ENCODE measurements at regions not wholly inside any gene's neighbourhood (a gene's known extent, or its start where the extent isn't known, plus 50 kb on each side); places are given as distances from the start of the nearest gene placed in this dataset.

DNA sequence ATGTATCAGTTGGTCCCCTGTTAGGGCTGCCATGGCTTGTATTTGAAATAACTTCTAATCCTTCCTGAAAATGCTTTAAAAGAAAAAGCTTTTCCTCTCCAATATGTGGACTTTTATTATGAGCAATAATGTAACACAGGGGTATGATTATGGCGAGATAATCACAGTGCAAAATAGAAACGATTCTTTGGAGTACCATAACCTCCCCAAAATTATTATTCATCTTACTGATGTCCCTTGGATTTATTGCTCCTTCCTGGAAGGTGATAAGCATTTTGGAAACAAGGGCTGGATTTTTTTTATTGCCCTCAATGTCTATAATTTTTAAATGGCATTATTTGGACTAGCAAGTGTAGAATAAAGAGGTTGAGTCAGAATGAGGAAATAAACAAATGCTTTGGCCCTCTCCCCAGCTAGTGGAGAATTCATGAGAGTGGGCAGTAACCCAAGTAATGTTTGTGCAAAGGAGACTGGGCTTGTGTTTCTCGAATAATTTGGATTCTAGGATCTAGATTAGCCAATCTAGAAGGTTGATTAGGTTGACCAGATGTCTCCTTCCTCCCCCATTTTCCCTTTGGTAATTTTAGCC, 403.9 kb upstream of the CELF2 start:
- no peak for DNase-seq (ENCODE audit: low read depth, low spot score)

GRCh38 chr10:10617686-10618085, 400.0 kb upstream of the CELF2 start:
- DNase-seq (ENCODE audit: low read depth, low spot score) = no peak

GRCh38 chr10:10618139-10618538, 399.5 kb upstream of the CELF2 start:
- no peak for DNase-seq (ENCODE audit: low read depth, low spot score)

GRCh38 chr10:10623958-10624566, 393.6 kb upstream of the CELF2 start:
- DNase-seq (ENCODE audit: low read depth, low spot score) = no peak

DNA sequence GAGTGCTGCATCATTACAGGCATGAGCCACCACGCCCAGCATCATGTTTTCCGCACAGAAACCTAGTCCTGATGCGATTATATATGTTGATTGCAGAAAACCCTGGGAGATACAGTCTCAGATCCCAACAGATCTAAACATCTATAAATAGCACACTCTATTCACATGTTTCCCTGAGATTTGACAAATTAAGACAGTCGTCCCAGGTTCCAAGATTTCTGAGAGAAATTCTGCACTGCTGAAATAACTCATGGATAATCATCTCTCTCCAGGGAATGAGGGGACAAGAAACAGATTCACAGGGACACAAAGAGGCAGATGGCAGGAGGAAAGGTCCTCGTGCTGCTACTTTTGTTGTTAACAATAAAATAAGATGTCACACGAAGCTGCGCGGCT, 393.1 kb upstream of the CELF2 start:
- no peak for DNase-seq (ENCODE audit: low read depth, low spot score)

GRCh38 chr10:10625491-10625890, 392.2 kb upstream of the CELF2 start:
- DNase-seq (ENCODE audit: low read depth, low spot score) = no peak

- no peak for DNase-seq (ENCODE audit: low read depth, low spot score)
Observed at GRCh38 chr10:10626734-10627133, 390.9 kb upstream of the CELF2 start.

- DNase-seq (ENCODE audit: low read depth, low spot score) = no peak
Observed at GRCh38 chr10:10627414-10627813, 390.3 kb upstream of the CELF2 start.

DNA sequence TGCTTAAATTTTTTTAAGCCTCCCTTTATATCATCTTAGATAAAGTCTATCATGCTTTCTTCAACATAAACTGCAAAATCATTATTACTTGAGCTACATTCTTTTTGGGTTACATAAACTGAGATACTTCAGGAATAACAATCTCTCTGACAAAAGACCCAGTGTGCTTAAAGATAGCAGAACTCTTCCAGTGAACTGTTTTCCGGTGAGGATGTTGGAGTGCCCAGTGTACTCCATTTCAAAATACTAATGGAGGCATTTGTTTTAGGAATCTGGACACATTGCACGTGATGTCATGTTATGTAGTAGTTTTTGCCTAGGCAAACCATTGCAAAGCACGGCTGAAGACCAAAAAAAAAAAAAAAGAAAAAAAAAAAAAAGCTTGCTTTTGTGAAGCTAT, 388.2 kb upstream of the CELF2 start:
- no peak for DNase-seq (ENCODE audit: low read depth, low spot score)

DNA sequence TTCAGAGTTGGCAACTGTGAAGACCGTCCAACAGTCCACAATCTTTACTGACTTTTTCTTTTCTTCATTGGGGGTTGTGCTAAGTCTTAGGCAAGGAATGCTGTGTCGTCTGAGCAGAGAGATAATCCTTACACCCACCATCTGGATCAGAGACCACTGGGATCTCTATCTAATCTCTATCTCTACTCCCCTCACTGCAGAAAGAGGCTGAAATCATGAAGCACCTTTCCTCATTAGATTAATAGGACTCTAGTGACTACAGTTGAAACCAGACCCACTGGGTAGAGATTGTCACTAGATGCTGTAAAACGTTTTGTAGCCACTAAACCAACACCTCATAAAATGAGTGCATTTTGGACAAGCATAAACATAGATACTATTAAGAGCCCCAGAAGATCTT, 387.4 kb upstream of the CELF2 start:
- no peak for DNase-seq (ENCODE audit: low read depth, low spot score)

- DNase-seq (ENCODE audit: low read depth, low spot score) = no peak
Observed at GRCh38 chr10:10630782-10631181, 386.9 kb upstream of the CELF2 start.

DNA sequence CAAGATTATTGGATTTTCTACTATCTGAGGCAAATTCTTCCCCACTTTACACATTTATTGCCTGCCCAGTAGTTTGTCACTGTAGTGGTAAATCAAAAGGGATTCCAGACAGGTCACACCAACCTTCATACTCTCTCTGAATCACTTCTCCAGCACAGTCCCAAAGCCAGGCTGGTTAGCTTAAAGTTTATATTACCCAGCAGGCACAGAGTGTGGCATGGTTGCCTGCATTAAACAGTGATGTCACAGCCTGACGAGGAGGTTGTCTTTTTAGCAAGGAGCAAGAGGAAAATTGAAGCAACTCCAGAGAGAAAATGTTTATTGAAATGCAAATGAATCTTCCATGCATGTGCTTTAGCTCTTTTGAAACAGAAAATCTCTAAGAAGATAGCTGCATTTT, 375.5 kb upstream of the CELF2 start:
- no peak for DNase-seq (ENCODE audit: low read depth, low spot score)

DNA sequence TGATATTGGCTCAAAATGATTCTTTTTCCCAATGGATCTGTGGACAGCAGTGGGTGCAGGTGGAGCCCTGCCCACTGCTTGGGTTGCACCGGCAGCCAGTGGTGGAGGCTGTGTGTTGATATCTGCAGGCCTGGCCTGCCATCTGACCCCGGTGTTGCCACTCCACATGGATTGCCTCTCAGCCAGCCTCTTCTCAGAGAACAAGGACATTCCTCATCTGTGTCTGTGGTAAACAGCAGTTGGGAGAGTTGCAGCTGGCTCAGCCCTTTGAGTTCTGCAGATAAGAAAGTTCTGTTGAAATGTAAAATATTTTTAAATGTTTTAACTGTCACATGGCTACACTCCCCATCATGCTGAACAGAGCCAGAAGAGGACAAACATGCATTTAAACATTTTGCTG, 374.9 kb upstream of the CELF2 start:
- peak; percentile 55 for DNase-seq (ENCODE audit: low read depth, low spot score)

GRCh38 chr10:10644008-10644646, 373.5 kb upstream of the CELF2 start:
- DNase-seq (ENCODE audit: low read depth, low spot score) = peak; percentile 40

DNA sequence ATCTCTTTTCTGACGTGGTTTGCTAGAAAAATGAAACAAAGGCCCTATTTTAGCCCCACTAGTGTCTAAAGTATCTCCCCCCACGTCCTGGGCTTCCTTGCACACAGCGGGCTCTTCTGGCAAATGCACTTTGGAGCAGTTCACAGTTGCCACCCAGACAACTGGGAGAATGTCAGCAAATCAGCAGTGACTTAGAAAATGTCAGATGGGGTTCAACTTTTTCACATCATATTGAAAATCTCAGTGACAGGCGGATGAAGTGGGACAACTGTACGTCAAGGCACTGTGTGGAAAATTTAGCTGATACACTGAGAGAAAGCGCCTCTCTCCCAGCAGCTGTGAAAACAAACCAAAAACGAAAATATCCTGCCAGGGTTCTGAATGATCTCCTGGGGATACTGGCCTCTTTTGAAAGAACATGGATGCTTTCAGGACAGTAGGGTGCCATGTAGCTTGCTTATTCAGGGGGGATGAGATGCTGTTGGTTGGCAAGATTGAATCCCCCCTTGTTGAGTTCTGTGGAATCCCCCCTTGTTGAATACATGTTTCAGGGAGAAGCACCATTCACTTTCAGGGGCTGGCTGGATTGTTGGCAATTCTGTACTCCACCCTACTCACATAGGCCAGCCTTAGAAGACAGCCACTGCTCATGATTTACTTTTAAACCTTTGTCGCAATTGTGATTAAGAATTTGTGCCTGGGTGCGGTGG, 372.8 kb upstream of the CELF2 start:
- DNase-seq (ENCODE audit: low read depth, low spot score) = peak; percentile 65

DNA sequence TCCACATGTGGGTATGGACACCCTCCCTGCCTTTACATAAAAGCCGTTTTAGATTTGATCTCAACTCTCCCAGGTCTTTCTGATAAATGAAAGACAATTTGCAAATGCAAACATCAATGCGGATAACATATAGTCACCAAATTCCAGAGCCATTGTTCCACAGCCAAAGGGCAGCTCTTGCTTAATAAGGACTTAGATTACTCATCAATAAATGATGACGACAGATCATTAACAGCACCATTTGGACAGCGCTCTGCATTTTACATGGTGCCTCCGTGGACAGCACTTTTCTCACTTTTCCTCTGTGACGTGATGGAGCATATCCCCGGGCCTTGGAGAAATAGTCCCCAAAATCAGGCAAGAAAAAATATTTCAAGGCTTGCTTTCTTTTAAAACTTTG, 370.3 kb upstream of the CELF2 start:
- no peak for DNase-seq (ENCODE audit: low read depth, low spot score)

GRCh38 chr10:10657139-10657760, 360.4 kb upstream of the CELF2 start:
- DNase-seq (ENCODE audit: low read depth, low spot score) = no peak

DNA sequence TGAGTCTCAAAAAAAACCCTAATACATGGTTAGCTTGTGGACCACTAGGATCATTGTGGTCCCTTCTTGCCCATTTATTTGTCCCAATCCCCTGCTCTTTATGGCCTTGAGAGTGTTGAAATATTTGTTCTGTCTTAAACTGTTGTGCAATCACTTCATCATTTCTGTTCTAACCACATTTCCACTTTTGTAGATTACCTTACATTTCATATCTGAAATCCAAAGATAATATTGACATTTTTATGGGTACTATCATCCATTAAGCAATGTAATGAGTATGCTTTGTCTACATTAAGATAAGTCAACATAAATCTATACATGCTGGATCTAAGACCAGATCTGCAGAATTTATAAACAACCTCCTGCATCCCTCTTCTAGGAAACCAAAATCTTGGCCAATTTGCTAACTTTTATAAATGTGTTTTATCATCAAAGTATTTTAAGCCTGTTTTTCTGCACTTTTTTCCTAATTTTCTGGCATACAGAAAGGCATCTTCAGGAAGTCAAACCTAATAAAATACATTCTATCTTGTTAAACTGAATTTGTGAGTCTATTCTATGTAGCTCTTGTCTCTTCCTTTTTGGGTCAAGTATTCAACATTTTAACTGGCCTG, 359.4 kb upstream of the CELF2 start:
- no peak for DNase-seq (ENCODE audit: low read depth, low spot score)

DNA sequence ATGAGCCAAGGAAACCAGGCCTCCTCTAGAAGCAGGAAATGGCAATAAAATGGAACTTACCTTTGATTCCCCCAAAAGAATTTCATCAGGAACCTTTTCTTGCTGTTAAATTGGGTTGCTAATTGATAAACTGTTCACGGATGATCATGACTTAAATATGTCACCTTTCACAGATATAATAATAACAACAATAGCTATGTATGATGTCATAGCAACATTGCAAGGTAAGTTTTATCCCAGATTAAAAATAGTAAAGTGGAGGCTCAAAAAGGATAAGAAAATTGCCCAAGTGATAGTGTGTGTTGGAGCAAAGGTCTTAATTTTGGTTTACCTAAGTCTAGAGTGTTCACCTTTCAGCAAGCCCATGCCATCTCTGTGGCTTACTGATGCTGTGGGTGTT, 357.6 kb upstream of the CELF2 start:
- DNase-seq (ENCODE audit: low read depth, low spot score) = no peak

- DNase-seq (ENCODE audit: low read depth, low spot score) = no peak
Observed at GRCh38 chr10:10661176-10661575, 356.5 kb upstream of the CELF2 start.

GRCh38 chr10:10662716-10663408, 354.8 kb upstream of the CELF2 start:
- no peak for DNase-seq (ENCODE audit: low read depth, low spot score)
